Heart right ventricle (tissue), 16 donors: ENCODE measurements at regions not wholly inside any gene's neighbourhood (a gene's known extent, or its start where the extent isn't known, plus 50 kb on each side); places are given as distances from the start of the nearest gene placed in this dataset.

Source experiments
- ATAC-seq, 8 donors: fragments of 200-7000 bp; cut with Tn5 transposase; one replicate each; pipeline ENCODE4 v1.9.1; 2020; ENCODE audit warnings: mild to moderate bottlenecking in 8 of 8, moderate library complexity in 8 of 8, moderate number of reproducible peaks in 1 of 8
- DNase-seq, 2 donors: peaks; one replicate each; pipeline ENCODE4 v3.0.0-alpha.2; 2020
- H3K27ac ChIP-seq, 10 donors: fragments of 200-600 bp; sonication (generic) in 2 of 10; one replicate each; pipeline versions ENCODE4 v1.5.0 to v1.8.0; 2020 to 2022; ENCODE audit warnings: mild to moderate bottlenecking in 3 of 10
- H3K27me3 ChIP-seq, 7 donors: fragments of 200-600 bp; one replicate each; pipeline ENCODE4 v1.8.0; 2021 to 2022; ENCODE audit warnings: mild to moderate bottlenecking in 2 of 7
- H3K36me3 ChIP-seq, 9 donors: fragments of 200-600 bp; sonication (generic) in 1 of 9; one replicate each; pipeline versions ENCODE4 v1.5.0 to v1.8.0; 2020 to 2022; ENCODE audit warnings: mild to moderate bottlenecking in 2 of 9
- H3K4me1 ChIP-seq, 9 donors: fragments of 200-600 bp; sonication (generic) in 1 of 9; one replicate each; pipeline versions ENCODE4 v1.5.0 to v1.8.0; 2020 to 2022; ENCODE audit warnings: mild to moderate bottlenecking in 4 of 9
- H3K4me3 ChIP-seq, 10 donors: fragments of 200-600 bp; sonication (generic) in 2 of 10; one replicate each; pipeline versions ENCODE4 v1.5.0 to v1.8.0; 2020 to 2022; ENCODE audit warnings: mild to moderate bottlenecking in 7 of 10, moderate library complexity in 2 of 10
- H3K9me3 ChIP-seq, 11 donors: fragments of 200-600 bp in 10 of 11; sonication (generic) in 2 of 11; one replicate each; pipeline versions ENCODE4 v1.5.0 to v1.8.0; 2013 to 2022; ENCODE audit warnings: mild to moderate bottlenecking in 2 of 11, control low read depth in 1 of 11, moderate library complexity in 1 of 11
- WGBS, 2 donors: extraction: QIAGEN DNeasy Blood & Tissue Kit; methylation state at CpG; one replicate each; pipeline ENCODE4 v1.1.7; 2013; ENCODE audit warnings: inconsistent platforms in 1 of 2; 5-methylcytosine and 5-hydroxymethylcytosine counted together
- intact Hi-C, 10 donors: fragments of 100-400 bp; cut with DNase I; formaldehyde crosslinking; loops; one replicate each; pipeline versions ENCODE4 v1.11.1 to v1.14.2; 2022
- TF ChIP-seq, protein P1 (sequence below), 9 donors: fragments of 200-600 bp; sonication (generic) in 2 of 9; IDR thresholded peaks; one replicate each; pipeline versions ENCODE4 v1.5.0 to v1.8.0; 2021 to 2022; ENCODE audit warnings: antibody characterized with exemption in 9 of 9, mild to moderate bottlenecking in 5 of 9, moderate library complexity in 1 of 9
- donor health status: Arrhythmogenic right ventricular cardiomyopathy.
- donor health status: ischemic (EF 13 %, LVEDD 7.1; RV severe dilation, severe dysfunction).
- donor health status: healthy with polysubstance abuse.
- donor health status: DM: no; HTN: yes; CAD: no.
- donor health status: DM: no; HTN: no; CAD: no.
- donor health status: ischemic (EF 25% LVEDD 6.9; RV normal size, moderate dysfunction).
- donor health status: ischemic (EF 25% LVEDD 5.7; RV mildly dilated, moderate dysfunction).
- donor health status: healthy.
- donor health status: DM: yes; HTN: yes; CAD: no.
- donor health status: Ischemic cardiomyopathy.
- donor health status: ischemic (EF 35%, LVEDD 5.7; RV mildly dilated, moderate dysfunction).
- donor health status: nonischemic (EF 11% LVEDD 7.7; RV severe dilation, severe dysfunction).
- donor health status: DM: yes; HTN: yes; CAD: no.
- donor health status: PGD.
- donor health status: ischemic (EF 29% LVEDD 5.4; RV normal size, mild dysfunction).
- donor health status: nonischemic (EF 23%, LVEDD 6.1; RV moderate dilation, normal function).

DNA sequence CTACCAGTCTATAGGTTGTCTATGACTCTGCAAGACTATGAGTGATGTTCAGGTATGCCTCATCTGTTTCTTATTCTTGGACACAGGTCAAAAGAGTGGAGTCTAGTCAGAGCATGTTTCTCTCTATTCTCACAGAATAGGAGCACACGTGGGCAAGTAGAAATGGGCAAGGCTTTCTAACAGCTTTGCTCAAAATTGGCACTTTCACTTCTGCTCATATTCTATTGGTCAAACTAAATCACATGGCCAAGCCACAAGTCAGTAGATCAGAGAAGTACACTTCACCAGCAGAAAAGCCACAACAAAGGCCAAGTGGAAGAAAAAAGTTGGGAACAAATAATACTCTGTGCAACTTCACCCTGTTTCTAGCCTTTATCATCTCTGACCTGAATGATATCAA, 354.5 kb upstream of the SYNCRIP start:
- DNase-seq = no peak
- ATAC-seq = no peak
- 55 to 68% methylated on average over 1 of the region's 1 CpG for WGBS, 2 donors
- intact Hi-C loops = no loop called here
- Histone ChIP-seq H3K4me1 (no peaks in the 10 kb centered on the region), H3K9me3 (peaks cover 0 to 15% (median 0%) of the 10 kb centered on the region in 11 donors), H3K27ac (no peak overlapping the region), H3K36me3 (no peaks in the 10 kb centered on the region), H3K4me3 (no peak overlapping the region), H3K27me3 (no peaks in the 10 kb centered on the region)
- TF ChIP-seq, protein P1, sequence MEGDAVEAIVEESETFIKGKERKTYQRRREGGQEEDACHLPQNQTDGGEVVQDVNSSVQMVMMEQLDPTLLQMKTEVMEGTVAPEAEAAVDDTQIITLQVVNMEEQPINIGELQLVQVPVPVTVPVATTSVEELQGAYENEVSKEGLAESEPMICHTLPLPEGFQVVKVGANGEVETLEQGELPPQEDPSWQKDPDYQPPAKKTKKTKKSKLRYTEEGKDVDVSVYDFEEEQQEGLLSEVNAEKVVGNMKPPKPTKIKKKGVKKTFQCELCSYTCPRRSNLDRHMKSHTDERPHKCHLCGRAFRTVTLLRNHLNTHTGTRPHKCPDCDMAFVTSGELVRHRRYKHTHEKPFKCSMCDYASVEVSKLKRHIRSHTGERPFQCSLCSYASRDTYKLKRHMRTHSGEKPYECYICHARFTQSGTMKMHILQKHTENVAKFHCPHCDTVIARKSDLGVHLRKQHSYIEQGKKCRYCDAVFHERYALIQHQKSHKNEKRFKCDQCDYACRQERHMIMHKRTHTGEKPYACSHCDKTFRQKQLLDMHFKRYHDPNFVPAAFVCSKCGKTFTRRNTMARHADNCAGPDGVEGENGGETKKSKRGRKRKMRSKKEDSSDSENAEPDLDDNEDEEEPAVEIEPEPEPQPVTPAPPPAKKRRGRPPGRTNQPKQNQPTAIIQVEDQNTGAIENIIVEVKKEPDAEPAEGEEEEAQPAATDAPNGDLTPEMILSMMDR (IDR thresholded peaks at IDR 0.05) = no peak

DNA sequence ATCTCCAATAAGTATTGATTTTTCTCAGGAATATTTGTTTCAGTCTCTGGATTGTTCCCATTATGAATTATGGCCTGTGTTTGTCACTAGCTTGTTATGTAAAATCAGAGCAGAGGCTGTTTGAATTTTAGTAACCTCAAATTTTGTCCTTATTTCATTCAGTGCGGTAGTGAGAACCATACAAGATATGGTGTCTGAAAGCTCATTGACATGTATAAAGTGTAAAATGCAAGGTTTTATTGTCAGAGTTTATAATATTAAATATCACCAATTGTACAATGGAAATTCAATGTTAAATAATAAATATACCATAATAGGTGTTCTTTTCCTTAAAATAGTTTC, 353.3 kb upstream of the SYNCRIP start:
- Histone ChIP-seq H3K27me3 (no peaks in the 10 kb centered on the region), H3K36me3 (no peaks in the 10 kb centered on the region), H3K27ac (no peak overlapping the region), H3K4me3 (no peak overlapping the region), H3K9me3 (peaks cover 0 to 15% (median 0%) of the 10 kb centered on the region in 11 donors), H3K4me1 (no peaks in the 10 kb centered on the region)
- DNase-seq = no peak
- intact Hi-C loops = no loop called here
- TF ChIP-seq, protein P1 (IDR thresholded peaks at IDR 0.05) = no peak
- ATAC-seq = no peak
- WGBS, 2 donors = 97 to 98% methylated on average over 1 of the region's 1 CpG

DNA sequence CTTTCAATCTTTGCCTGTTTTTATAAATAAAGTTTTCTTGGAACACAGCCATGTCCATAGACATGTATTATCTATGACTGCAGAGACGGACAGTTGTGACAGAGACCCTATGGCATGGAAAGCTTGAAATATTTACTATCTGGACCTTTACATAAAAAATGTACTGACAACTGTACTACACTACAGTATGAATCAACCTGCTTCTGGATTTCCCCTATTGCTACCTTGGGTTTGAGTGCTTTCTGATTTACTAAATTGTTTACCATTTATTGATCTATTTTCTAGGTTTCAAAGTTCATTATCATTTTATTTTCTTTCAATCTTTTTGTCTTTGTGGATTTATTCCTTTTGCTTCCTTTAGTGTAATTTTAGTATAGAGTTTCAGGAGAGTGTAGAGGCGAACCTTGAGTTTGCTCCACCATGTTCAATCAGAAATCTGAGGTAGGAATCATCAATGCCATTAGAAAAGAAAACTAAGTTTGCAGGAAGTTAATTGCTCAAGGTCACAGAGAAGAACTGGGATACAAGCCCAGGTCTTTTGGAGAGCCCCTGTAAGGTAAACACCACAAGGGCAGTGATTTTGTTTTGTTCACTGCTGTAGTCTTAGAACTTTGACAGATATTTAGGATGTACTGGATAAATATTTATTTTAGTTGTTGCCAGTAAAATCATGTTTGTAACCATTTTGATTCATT, 352.8 kb upstream of the SYNCRIP start:
- DNase-seq = no peak
- 58 to 65% methylated on average over 2 of the region's 2 CpGs for WGBS, 2 donors
- Histone ChIP-seq H3K9me3 (peaks cover 0 to 15% (median 0%) of the 10 kb centered on the region in 11 donors), H3K4me3 (no peak overlapping the region), H3K27ac (no peak overlapping the region), H3K27me3 (no peaks in the 10 kb centered on the region), H3K4me1 (no peaks in the 10 kb centered on the region), H3K36me3 (no peaks in the 10 kb centered on the region)
- intact Hi-C loops = no loop called here
- ATAC-seq = no peak
- TF ChIP-seq, protein P1 (IDR thresholded peaks at IDR 0.05) = no peak

DNA sequence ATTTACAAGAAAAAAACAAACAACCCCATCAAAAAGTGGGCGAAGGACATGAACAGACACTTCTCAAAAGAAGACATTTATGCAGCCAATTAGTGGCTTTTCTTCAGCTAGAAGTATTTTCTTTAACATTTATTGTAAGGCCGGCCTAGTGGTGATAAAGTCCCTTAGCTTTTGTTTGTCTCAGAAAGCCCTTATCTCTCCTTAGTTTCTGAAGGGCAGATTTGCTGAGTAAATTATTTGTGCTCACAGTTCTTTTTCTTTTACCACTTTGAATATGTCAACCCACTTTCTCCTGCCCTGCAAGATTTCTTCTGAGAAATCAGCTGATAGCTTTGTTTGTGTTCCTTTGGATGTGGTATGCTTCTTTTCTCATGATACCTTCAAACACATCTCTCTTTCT, 344.0 kb upstream of the SYNCRIP start:
- WGBS, 2 donors = 93% methylated on average over 2 of the region's 2 CpGs

More for the DNA sequence above, 344.0 kb upstream of the SYNCRIP start:
- H3K4me3 ChIP-seq = no peak overlapping the region
- H3K4me1 ChIP-seq = no peaks in the 10 kb centered on the region
- no peaks in the 10 kb centered on the region for H3K27me3 ChIP-seq
- TF ChIP-seq, protein P1 (IDR thresholded peaks at IDR 0.05) = no peak
- intact Hi-C loops = no loop called here
- H3K9me3 ChIP-seq = peaks cover 0 to 39% (median 13%) of the 10 kb centered on the region in 11 donors
- no peaks in the 10 kb centered on the region for H3K36me3 ChIP-seq
- no peak for ATAC-seq
- no peak for DNase-seq
- no peak overlapping the region for H3K27ac ChIP-seq
